ENCODE measurements at regions not wholly inside any gene's neighbourhood (a gene's known extent, or its start where the extent isn't known, plus 50 kb on each side); places are given as distances from the start of the nearest gene placed in this dataset.
"Not testable (repeated sequence)": the region's sequence is repeated elsewhere in the genome, so short reads cannot be mapped to it uniquely, and the experiment has no call there.

DNA sequence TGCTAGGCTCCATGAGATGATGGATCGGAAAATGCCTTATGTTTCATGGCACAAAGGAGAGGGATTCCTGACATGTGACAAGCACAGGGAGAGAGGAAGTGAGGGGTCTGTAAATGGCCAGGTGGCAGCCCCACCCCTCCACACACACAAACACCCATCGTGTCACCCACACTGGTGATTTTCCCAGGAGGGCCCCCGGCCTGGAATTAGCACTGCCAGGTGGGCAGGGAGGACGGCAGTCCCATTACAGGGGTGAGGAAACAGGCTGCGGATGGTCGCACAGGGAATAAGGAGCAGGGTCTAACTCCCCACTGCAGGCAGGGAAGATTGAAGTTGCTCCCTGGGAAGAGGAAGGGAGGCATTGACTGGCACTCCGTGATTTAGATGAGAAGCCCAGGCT is 395.3 kb upstream of the ZNF337 start:
- DNase-seq: not testable (repeated sequence)

DNA sequence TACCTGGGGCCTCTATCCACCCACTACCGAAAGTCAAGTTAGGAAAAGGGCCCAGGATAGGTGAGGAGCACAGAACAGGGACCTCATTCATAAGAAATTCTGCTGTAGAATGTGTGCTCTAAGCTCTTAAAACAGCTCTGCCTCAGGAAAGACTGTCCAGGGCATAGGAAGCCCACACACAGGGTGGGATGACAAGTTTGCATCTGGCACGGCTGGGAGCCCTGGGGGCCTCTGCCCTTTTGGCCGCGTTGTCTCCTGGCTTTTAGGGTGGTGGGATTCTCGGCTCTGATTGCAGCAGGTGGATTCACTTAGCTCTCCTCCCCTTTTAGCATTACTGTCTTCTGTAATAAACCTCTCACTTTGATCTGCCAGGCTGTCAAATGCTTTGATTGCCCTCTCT is 389.5 kb upstream of the ZNF337 start:
- not testable (repeated sequence) for DNase-seq

DNA sequence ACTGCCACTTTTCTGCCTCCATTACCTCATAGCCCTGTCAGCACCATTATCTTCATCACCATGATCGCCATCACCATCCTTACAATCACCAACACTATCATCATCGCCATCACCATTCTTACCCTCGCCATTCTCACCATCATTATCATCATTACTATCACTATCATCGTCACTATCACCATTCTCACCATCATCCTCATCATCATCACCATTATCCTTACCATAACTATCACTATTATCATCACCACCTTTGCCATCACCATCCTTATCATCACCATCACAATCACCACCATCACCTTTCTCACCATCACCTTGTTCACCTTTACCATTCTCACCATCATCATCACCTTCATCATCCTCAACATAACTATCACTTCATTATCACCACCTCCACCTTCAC is 377.3 kb upstream of the ZNF337 start:
- not testable (repeated sequence) for DNase-seq

DNA sequence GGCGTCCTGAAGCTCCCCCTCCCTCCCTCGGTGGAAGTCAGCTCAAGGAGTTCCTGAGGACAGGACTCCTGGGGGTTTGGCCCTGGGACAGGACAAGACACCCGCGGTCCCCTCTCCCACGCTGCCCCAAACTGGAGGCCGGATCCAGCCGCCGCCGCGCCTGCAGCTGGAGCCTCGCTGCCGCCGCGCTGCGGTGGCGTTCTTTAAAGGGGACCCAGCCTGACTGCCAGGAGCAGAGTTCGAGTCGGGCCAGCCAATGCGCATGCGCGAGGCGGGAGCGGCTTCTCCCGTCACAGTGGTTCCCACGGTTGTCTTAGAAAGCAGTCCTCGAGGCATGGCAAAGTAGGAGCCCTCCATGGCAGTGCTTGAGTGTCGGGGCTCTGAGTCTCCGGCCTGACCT is 362.7 kb upstream of the ZNF337 start:
- DNase-seq: not testable (repeated sequence)

DNA sequence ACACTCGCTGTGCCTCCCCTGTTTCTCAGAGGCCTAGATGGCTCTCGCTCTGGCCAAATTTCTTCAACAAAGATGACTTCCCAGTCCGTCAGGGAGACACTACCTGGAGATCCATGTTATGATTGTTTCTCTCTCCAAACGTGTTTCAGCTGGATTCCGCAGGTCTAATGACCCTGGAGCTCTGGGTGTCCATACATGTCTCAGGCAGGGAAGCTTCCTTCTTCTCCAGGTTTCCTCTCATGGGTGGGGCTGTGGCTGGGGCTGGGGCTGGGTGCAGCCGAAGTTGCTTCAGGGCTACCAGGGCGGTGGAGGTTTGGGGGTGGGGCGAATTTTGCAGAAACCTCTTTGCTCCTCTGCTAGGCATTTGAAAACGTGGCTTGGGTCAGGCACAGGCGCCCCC is 361.8 kb upstream of the ZNF337 start:
- not testable (repeated sequence) for DNase-seq

DNA sequence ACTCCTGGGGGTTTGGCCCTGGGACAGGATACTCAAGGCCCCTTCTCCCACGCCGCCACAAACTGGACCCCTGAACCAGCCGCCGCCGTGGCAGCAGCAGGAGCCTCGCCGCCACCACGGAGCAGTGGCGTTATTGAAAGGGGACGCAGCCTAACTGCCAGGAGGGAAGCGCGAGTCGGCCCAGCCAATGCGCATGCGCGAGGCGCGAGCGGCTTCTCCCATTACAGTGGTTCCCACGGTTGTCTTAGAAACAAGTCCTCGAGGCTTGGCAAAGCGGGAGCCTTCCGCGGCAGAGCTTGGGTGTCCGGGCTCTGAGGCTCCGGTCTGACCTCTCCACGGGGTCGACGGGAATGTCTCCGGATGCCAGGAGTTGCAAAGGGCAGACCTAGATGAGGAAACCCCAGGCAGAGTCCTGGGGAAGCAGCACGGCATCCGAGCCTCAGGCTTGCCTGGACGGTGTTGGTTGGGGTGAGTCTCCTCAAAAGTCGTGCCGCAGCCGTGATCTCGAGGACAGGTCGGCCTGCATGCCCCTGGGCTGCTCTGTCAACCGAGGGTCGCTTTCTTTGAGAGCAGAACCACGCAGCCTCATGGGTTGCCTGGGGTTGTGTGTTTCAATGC is 360.6 kb upstream of the ZNF337 start:
- DNase-seq: not testable (repeated sequence)

DNA sequence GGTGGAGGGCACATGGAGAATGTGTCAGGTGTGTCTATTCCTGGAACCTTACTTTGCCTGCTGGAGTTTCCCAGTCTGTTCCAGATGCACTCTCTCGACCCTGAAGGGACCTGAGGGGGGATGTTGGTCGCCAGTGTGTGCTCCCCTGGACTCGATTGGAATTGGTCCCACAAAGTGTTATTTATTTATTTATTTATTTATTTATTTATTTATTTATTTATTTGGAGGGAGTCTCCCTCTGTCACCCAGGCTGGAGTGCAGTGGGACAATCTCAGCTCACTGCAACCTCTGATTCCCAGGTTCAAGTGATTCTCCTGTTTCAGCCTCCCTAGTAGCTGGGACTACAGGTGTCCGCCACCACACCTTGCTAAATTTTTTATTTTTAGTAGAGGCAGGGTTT is 329.1 kb upstream of the ZNF337 start:
- not testable (repeated sequence) for DNase-seq

DNA sequence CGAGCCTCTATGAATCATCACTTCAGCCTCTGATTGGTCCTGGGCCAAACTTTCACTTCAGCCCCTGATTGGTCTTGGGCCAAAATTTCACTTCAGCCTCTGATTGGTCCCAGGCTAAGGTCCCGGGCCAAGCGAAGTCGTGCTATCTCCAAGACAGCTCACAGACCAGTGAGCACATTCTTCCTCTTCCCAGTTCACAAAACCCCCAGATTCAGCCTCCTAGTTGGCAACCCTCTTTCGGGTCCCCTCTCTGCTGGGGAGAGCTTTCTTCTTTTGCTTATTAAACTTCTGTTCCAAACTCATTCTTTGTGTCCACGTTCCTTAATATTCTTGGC is 314.3 kb upstream of the ZNF337 start:
- DNase-seq: not testable (repeated sequence)

DNA sequence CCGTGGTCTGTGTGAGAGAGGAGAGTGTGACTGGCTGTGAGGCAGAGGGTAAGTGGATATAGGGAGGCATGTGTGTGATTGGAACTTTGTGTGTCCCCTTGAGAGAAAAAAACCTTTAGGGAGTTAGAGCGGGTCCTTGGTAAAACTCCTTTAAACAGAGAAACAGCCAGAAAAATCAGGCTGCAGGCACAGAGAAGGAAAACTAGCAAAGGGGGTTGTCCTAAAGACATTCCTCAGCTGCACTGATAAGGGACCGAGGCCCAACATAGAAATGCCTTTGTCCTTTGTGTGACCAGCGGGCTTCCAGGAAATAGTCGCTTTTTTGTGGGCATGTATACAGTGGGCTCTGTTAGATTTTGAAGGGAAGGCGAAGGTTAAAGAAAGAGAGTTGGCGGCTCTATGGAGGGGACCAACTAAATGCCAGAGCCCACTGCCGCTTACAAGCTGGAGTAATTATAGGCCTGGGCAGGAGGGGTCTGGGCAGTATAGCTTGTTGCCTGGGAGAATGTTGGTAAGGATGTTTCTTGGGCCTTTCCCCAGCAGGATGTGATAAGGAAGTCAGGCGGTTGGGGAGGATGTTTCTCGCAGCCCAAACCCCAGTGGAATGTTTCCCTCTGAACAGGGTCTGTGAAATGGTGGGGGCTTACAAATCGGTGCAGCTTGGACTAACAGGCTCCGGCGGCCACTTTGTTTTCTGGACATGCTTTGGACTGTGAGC is 313.7 kb upstream of the ZNF337 start:
- DNase-seq: not testable (repeated sequence)

DNA sequence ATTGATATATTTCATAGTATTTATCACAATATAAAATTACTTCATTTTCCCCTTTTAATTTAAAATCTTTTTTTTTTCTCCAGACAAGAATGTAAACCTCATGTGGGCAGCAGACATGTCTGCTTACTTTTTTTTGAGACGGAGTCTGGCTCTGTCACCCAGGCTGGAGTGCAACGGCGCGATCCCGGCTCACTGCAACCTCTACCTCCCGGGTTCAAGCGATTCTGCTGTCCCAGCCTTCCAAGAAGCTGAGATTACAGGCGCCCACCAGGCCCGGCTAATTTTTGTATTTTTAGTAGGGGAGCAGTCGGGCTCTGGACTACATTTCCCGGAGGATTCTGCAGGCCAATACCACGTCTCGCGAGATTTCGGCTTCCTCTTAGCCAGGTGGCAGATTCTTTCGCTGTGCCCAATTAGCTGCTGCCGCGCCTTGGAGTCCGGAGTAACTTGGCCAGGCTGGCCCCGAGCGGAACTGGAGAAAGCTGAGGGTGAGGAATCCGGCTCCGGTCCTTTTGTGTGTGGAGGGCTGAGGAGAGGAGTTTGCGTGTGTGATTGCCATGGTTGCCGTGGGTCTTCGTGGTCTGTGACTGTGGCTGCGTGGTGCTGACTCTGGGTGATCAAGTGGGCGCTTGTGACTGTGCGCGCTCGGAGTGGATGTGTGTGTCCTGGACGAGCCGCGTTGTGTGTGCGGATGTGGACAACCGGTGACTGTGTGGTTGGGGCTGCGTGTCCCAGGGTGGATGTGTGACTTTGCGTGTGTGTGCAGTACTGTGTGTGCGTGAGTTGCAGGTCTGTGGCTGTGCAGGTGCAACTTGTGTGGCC is 313.0 kb upstream of the ZNF337 start:
- DNase-seq: peak; percentile 70 to 74

DNA sequence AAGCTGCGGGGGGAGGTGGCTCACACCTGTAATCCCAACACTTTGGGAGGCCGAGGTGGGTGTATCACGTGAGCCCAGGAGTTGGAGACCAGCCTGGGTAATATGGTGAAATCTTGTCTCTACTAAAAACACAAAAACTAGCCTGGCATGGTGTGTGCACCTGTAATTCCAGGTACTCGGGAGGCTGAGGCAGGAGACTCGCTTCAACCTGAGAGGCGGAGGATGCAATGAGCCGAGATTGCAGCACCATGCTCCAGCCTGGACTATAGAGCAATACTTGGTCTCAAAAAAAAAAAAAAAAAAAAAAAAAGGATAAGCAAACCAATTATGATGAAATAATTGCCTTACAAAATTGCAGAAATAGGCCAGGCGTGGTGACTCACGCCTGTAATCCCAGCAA is 311.4 kb upstream of the ZNF337 start:
- not testable (repeated sequence) for DNase-seq

DNA sequence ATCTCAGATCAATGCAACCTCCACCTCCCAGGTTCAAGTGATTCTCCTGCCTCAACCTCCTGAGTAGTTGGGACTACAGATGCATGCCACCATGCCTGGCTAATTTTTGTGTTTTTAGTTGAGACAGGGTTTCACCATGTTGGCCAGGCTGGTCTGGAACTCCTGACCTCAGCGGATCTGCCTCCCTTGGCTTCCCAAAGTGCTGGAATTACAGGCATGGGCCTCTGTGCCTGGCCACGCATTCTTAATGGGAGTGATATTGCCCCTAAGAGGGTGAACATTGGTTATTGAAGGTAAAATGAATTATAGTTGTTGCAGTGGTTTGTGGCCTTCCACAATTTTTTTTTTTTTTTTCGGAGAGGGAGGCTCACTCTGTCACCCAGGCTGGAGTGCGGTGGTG is 309.5 kb upstream of the ZNF337 start:
- not testable (repeated sequence) for DNase-seq

DNA sequence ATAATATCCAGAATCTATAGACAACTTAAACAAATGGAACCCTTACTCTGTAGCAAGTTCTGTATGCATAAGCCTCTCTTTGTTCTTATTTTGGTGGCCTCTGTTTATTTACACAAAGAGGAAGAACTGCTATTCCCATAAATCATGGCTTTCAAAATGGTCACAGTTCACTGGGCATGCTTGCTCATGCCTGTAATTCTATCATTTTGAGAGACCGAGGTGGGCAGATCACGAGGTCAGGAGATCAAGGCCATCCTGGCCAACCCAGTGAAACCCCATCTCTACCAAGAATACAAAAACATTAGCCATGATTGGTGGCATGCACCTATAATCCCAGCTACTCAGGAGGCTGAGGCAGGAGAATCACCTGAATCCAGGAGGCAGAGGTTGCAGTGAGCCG is 307.3 kb upstream of the ZNF337 start:
- DNase-seq: not testable (repeated sequence)

DNA sequence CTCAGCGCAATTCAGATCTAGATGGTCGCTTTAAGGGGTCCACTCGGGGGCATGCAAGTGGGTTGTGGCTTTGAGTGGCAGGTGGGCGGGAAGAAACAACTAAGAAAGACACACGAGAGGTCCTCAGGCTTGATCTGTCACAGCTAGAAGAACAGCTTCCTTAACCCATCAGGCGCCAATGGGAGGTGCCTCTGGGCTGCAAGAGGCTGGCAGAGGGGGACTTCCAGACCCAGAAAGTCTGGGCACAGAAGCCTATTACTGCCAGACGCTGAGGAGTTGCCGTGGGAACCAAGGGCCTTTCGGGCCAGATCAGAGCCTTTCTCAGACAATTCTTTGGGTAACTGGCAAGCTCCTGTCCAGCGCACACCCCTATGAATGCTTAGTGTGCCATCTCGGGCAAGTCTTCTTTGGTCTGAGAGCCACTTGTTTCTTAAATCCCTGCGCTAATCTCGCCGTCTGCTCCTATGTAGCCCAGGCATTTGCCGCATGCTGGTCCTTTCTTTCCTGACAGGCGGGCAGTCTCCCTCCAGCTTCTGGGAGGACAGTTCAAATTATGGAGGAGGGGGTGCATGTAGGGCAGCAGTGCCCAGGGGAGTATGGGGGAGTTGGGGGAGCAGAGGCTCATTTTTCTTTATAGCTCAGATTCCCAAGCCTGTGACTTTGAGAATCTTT is 300.9 kb upstream of the ZNF337 start:
- DNase-seq: not testable (repeated sequence)

DNA sequence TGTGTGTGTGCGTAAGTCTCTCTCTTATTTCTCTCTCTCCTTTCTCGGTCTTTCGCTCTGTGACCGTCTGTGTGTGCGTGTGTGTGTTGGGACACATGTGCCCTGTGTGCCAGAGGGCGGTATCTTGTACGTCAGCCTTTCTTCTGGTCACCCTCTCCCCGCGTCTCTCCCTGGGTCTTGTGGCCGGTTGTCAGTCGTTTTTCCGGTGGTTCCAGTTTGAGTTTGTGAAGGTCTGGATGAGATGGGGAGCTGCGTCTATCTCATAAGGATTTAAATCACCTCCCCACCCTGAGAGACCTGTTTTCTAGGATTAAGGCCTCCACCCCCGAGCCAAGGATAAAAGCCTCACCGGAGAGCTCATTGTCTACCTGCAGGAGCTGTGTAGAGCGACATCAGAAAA is 295.5 kb upstream of the ZNF337 start:
- DNase-seq: no peak

DNA sequence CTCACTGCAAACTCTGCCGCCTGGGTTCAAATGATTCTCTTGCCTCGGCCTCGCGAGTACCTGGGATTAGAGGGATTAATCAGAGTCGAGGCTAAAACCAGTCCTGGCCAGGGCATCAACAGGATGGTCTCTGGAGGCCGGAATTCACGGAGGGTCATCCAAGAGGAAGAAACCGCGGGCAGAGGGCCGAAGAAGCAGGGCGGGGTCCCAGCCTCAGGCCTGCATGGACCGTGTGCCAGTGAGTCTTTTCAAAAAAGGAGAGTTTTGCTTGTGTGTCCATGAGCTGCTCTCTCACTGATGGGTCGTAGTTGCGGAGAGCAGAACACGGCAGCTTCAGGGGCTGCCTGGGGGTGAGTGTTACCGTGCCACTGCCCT is 295.1 kb upstream of the ZNF337 start:
- DNase-seq: no peak

DNA sequence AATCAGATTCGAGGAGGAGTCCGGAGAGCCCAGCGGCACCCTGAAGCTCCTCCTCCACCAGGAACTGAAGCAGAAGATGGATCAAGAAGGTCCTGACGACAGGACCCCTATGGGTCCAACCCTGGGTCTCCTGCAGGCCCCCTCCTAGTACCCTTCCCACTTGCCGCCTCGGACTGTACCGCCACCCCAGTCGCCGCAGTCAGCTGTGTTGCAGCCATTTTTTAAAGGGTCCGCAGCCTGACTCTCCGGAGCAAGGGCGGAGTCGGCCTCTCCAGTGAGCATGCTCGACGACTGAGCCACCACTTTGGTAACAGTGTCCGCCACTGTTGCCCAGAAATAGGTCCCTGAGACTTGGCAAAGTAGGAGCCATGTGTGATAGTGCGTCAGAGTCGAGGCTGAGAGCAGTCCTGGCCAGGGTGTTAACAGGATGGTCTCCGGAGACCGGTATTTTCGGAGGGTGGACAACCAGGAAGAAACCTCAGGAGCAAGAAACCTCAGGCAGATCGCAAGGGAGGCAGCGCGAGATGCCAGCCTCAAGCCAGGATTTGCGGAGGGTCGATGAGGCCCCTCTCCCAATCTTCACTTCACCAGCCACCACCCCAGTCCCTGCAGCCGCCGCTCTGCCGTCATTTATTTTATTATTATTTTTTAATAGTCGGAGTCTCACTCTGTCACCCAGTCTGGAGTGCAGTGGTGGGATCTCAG is 294.6 kb upstream of the ZNF337 start:
- no peak for DNase-seq

DNA sequence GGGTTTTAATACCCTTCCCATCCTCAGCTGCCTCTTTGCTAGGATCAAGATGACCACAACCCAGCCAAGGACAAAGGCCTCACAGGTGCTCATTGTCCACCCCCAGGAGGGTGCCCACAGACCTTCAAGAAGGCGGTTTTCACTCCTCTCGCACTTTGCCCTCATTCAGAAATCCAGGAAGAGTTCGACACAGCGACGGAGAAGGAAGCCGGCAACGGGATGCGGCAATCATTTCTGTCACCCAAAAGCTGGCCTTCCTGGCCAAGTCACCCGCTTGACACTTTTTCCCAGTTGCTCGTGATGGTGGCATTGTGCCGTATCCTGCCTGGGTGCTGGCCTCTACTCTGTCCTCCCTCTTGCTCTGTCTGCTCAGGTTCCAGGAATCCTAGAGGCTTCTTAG is 293.0 kb upstream of the ZNF337 start:
- DNase-seq: not testable (repeated sequence)

DNA sequence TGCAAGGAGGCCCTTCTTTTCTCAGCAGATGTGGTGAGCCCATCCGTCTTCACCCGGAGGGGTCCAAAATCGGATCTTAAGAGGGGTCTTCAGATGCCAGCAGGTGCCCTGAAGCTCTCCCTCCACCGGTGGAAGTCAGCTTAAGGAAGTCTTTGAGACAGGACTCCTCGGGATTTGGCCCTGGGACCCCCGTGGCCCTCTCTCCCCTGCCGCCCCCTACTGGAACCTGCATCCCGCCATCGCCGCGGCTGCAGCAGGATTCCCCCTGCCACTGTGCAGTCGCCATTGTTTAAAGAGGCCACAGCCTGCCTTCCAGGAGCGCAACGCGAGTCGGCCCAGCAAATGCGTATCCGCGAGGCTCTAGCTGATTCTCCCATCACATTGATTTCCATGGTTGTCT is 292.5 kb upstream of the ZNF337 start:
- DNase-seq: no peak

DNA sequence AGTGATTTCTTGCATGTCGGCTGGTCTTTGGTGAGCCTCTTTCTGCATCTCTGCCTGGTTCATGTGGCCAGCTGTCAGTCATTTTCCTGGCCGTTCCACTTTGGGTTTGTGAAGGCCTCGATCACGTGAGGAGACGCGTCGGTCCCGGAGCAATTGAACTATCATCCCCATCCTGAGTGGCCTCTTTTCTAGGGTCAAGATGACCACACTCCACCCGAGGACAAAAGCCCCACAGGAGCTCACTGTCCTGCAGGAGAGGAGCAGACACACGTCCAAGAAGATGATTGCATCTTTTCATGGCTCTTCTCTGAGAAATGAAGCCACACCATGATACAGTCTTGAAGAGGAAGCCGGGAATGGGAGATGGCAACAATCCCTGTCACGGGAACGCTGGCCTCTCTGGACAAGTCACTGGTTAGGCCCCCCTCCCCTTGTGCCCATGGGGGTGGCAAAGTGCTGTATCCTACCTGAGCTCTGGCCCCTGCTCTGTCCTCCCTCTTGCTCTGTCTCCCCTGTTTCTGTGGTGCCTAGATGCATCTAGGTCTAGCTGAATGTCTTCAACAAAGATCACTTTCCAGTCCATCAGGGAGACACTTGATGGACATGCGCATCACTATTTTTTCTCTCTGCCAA is 291.4 kb upstream of the ZNF337 start:
- not testable (repeated sequence) for DNase-seq

DNA sequence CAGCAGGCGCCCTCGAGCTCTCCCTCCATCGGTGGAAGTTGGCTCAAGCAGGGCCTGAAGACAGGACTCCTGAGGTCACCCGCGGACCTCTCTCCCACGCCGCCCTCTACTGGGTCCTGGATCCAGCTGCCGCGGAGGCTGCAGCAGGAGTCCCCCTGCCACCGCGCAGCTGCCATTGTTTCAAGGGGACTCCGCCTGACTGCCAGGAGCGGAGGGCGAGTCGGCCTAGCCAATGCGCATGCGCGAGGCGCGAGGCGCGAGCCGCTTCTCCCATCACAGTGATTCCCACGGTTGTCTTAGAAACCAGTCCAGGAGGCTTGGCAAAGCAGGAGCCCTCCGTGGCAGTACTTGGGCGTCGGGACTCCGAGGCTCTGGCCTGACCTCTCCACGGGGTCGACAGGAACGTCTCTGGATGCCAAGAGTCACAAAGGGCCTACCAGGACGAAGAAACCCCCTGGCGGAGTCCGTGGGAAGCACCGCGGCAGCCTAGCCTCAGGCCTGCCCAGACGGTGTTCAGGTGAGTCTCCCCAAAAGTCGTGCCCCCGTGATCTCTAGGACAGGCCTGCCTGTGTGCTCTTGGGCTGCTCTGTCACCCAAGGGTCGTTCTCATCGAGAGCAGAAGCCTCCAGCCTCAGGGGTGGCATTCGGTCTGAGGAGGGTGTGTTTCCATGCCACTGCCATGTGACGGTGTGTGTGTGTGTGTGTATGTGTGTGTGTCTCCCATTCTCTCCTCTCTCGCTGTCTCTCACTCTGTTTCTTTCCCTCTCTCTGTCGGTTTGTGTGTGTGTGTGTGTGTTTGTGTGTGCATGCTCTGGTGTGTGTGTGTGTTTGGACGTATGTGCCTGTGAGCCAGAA is 290.6 kb upstream of the ZNF337 start:
- DNase-seq: peak; percentile 36 to 60
